Stimulated activated CD4-positive, alpha-beta T cell treated with anti-CD3 and anti-CD28 coated beads, Interleukin-4, amount 100 ng/mL, for 1 hour (primary cell): ENCODE measurements at regions not wholly inside any gene's neighbourhood (a gene's known extent, or its start where the extent isn't known, plus 50 kb on each side); places are given as distances from the start of the nearest gene placed in this dataset.

Experiments used
- DNase-seq: peaks from one replicate; pipeline ENCODE4 v3.0.0-alpha.2; 2020

DNA sequence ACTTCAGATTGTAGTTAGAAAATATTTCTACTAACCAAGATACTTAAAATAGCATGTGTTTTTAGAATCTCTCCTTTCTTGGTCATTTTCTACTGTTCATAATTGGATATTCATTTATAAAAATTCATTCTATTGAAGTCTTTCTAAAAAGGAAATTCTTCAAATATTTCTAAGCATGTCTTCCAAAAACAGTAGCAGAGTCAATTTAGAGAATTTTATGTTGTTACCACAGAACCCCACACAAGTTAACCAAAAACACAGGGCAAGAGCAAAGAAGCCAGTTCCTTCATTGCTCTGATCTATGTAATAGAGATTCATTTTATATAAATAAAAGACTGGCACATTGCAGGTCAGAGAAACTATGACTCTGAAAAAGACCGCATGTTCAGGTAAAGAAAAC is 345.1 kb upstream of the PITX2 start:
- no peak for DNase-seq

DNA sequence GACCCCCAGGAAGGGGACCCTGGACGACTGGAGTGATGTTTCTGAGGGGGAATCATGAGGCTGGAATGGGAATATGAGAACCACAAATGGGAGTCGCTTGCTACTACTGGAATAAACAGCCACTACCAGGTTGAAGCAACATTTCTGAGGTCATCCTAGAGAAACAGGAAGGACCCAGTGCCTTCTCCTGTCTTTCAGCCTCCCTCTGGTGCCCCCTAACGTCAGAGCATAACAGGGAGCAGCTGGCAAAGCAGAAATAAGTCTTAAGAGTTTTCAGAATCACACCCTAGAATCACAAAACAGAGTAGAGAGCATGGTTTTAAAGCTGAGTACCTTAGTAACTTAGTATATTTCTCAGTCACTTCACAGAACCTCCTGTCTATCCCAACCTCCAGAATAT is 347.8 kb upstream of the PITX2 start:
- DNase-seq: no peak

DNA sequence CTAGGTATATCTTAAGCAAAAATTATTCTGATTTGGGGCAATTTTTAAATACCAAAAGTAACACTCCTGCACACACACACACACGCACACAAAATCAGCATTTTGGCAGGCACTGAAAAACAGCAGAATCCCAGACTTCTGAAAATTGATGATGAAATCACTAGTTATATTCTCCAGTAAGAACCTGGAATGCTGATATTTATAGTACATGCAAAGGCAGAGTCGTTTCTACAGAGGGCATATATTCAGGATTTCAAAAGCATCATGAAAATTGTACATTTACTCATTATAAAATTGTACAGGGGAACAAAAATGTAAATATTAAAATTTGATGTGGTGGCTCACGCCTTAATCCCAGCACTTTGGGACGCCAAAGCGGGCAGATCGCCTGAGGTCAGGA is 352.5 kb upstream of the PITX2 start:
- no peak for DNase-seq

DNA sequence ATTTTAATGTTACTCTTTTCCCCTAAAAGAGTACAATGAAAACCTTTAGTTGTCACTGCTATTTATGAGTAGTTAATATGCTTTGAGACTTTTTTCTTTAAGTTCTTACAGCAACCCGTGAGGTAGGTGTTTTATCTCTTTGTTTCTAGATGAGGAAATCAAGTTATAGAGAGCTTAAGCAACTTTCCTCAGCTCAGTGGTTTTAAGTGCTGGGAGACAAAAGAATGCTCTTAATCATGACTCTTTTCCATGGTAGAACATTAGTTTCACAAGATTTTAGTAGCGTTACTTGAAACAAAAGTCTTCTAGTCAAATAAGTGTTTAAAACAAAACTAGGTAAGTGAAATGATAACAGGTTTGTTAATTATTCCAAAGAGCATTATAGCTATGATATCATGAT is 354.7 kb upstream of the PITX2 start:
- DNase-seq: no peak

DNA sequence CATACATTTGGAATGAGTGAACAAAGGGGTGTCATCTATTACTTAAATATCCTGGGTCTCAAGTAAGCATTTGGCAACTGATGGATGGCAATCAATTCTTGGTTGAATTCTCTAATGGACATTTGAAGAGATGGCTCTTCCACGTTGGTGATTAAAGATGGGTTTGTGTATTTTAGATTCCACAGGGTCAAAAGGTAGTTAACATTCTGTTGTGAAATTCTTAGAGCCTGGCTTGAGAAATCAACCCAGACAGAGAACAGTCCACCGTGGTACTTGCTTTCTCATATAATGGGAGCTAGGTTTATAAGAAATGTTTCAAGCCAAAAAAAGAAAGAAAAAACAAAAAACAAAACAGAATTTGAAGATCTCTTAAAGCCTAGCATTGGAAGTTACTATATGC is 355.9 kb upstream of the PITX2 start:
- DNase-seq: no peak

DNA sequence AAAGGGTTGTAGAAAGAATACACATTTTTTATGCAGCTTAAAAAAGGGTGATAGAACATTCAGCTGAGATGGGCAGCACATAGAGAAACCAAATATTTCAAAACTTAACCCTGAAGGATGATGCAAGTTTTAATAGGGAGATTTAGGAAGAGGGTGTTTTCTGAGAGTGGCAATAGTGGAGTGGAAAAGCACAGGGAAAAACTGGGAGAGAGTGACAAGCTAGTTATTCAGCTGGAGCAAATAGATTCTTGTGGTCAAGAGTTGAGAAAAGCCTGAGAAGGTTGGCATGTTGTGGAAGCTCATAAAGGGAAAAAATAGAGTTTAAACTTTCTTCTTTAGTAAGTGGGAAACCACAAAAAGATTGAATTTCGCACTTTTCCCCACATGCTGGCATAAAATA is 359.6 kb upstream of the PITX2 start:
- no peak for DNase-seq

DNA sequence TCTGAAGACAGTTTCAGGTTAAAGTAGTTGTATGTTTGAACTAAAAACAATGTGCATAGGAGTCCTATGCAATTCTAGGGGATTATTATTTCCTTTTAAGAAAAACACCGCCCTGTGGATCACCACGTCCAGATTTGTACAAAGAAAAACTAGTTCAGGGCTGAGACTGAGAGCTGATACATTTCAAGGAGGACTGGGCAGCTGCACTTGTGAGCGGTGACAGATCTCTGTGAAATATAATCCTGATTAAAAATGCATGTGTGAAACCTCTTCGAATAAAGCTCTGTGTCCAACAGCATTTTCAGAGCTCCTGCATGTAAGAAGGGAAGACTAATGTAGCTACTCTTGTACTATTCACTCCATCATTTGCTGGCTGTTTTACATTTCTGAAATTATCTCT is 365.8 kb upstream of the PITX2 start:
- DNase-seq: no peak

DNA sequence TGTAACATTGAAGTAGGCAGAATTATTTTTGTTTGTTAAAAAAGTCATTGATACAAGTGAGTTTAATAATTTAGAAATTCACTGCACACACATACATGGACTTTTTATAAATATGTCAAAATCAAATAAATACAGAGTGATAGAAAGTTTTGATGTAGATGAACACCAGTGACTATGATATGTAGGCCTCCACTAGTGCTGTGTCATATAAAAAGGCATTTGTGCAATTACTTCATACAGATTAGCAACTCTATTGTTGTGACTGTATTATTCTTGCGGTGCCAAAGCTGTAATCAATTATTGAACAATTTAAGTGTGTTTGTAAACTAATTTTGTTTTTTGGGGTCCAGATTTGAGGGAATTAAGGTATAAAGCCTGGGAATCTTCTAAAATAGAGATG is 366.2 kb upstream of the PITX2 start:
- no peak for DNase-seq

DNA sequence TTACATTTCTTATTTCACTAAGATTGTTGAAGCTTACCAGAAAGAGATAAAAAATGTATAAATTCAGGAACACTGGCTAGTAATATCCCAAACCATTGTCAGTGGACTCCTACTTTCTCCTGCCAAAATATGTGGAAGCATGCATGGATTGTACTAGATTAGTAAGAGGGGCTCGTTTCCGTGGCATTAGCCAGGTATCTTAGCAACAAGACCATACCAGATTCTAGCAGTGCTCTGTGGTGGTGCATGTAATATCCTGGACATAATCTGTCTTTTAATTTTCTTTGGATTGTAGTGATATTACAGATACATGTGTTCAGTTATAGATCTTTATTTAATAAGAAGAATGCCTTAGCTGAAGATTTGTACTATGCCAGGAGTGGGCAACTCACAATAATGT is 371.9 kb upstream of the PITX2 start:
- DNase-seq: no peak

DNA sequence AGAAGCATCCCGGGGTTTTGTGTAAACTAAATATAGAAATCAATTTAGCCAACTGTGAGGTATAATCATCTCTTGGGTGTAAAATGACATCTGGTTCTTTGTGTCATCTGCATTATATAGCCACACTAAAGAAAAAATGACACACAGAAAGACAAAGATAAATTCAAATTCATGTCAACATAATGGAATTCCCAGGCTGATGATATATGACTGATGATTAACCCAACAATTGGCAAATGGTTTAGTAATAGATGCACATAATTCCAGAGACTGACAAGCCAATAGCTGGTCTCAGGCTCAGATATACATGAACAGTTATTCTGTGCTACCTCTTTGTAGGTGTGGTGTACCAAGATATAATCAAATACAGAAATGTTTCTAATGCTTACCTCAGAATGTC is 375.4 kb upstream of the PITX2 start:
- no peak for DNase-seq

DNA sequence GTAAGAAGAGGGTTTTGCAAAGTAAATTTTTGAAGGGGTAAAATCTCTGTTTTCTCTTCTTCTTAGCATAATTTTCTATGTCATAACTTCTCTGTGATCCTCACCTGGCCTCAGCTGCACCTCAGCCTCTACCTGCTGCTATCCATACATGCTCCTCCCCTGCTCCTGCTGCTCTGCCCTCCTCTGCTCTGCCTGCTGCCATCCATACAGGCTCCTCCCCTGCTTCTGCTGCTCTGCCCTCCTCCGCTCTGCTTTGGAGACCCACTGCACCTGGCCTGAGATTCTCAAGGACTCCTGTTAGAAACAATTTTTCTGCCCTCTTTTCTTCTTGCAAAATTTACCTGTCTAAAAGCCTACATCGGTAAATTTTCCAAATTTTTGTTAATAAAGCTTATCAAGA is 388.6 kb upstream of the PITX2 start:
- DNase-seq: no peak

DNA sequence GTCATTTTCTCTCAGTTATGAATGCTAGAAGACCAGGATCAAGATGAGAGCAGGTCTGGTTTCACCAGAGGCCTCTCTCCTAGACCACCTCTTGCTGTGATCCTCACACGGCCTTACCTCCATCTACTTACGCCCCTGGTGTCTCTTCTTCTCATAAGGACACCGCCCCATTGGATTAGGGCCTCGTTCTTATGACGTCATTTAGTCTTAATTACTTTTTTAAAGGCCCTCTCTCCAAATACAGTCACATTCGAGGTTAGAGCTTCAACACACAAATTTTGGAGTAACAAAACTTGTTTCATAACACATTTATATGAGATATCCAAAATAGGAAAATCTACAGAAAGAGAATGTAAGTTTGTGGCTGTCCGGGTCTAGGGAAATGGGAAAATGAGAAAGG is 391.0 kb upstream of the PITX2 start:
- DNase-seq: no peak

DNA sequence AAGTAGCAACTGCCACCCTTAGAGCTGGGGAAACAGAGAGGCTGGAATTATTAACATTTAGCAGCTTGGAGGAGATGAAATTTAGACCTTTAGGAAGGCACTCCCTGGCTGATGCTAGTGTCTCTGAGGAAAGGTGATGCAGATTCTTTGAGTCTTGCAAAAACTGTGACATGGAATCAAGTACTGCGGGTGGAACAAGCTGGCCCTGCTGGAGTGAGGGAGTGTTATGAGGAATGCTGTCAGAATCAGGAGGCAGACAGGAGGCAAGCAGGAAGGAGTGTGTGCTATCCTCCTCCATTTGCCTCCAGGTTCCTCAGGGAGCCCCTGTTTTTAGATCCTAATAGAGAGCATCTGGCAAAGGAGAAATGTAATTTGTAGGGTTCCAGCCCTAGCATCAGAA is 391.7 kb upstream of the PITX2 start:
- no peak for DNase-seq

DNA sequence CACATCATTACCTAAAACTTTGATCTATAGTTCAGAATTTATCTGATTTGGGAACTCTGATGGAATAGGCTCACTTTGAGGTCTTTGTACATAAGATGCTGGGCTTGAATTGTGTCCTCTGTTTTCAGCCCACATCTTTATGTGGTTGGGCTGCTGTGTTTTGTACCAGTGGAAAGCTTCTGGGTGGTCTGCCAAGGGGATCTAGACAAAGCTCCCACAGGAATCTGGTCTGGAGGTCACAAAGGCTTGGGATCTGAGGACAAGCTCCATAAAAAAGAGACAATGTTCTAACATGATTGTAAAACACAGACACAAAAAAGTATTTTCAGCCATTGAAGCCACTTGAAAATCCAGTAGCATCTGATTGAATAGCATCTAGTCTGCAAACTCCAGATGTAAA is 393.5 kb upstream of the PITX2 start:
- DNase-seq: no peak

DNA sequence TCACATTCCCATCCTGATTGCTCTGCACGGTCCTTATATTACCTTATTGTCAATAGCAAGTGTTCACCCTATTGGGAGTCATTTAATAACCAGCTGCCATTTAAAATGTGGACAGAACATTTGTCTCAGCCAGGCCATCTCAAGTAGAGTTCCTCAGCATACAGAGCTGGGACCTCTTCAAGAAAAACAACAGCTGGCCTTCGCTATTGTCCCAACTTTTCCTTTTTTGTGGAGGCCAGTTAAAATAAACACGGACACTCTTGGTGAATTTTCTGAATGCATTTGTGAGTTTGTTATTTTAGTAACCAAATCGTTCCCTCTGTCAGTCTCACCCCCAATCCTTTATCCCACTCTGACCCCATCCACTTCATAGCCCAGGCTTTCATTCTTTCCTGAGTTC is 395.3 kb upstream of the PITX2 start:
- no peak for DNase-seq

DNA sequence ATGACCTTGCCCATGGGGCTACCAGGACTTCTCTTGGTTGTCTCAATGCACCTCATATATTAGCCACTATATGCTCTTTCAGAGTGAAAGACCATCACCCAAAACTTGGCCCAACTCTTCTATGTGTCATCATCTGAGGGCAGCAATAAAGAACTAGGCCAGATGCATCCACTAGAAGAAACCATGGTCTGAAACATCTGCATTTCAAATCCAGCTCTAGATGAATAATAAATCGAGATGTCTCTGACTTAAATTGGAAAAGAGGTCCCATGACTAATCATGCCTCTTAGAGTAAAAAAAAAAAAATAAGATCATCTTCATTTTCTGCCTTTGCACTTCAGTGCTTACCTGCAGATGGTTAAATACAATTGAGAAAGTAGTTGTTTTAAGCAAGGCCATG is 397.6 kb upstream of the PITX2 start:
- DNase-seq: no peak

DNA sequence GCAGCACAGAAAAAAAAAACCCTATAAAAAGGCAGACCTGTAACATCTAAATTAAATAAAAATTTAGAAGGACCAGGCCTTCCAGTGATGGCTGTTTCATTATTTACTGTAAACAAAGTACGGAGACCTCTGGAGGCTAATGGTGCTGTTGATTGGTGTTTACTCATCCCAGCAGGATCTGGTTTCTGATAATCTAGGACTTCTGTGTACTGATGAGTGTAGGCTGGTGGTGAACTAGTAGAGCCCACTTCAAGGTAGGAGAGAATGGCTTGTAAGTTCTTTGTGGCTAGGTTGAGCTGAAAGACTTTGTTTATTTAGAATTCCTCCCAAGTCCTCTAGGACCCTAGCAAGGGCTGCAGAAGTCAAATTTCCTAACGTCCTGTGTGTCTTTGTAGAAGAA is 398.1 kb upstream of the PITX2 start:
- DNase-seq: no peak

DNA sequence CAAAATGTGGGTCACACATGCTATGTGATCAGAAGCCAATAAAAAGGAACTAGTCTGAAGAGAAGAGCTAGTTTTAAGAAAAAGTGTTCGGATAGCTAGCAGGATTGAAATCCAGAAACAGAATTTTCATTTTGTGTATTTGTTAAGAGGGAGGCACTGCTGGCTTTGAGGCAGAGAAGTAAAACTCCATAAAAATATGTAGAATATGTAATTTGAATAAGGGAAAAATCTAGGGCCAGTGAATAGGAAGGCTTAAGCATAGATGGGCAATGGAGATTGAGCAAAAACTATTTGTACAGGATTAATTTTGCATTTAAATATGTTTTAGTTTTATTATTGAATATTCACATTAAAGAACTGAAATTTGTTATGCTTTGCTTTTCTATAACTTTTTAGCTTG is 399.9 kb upstream of the PITX2 start:
- DNase-seq: no peak

DNA sequence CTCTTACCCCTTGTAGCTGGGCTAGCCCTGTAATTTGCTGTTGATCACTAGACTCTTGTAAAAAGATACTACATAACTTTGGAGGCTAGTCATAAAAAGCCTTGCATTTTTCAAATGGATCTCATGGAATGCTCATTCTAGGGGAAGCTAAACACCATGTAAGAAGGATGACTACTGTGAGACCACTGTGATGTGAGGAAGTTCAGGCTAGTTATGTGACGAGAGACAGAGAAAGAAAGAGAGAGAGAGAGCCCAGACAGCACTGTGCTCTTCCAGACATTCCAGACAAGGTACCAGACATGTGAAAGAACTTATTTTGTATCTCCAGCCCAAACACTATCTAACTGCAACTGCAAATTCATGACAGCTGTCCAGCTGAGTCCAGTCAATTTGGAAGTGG is 404.6 kb upstream of the PITX2 start:
- no peak for DNase-seq

DNA sequence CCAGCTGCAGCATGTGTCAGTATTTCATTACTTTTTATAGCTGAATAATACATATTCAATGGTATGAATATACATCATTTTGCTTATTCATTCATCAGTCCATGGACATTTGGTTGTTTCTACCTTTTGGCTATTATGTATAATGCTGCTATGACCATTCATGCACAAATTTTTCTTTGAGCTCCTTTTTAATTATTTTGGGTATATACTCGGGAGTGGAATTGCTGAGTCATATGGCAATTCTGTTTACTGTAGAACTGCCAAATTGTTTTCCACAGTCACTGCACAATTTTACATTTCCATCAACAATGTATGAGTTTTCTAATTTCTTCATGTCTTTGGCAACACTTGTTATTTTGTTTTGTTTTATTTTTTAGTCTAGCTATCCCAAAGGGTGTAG is 405.9 kb upstream of the PITX2 start:
- DNase-seq: no peak

DNA sequence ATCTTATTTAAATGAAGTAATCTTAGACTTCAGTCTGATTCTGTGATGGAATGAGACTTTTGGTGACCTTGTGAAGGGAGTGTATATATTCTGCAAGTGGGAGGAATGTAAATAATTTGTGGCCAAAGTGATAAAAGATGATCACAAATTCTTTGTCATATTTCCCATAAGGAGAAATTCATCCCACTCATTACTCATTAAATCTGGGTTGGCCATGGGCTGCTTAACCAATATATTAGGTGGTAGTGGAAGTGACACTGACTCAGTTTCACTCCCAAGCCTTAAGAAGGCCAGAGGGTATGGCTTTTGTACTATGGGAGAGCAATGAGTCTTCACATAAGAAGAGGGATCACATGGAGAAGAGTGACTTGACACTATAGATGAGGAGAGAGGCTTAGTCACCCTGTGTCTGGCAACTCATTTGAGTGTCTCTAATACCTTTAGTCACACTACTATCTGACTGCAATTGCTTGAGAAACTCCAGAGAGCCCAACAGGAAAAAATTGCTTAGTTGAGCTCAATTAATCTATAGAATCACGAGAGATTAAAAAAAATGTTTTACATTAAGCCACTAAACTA is 408.2 kb upstream of the PITX2 start:
- no peak for DNase-seq

DNA sequence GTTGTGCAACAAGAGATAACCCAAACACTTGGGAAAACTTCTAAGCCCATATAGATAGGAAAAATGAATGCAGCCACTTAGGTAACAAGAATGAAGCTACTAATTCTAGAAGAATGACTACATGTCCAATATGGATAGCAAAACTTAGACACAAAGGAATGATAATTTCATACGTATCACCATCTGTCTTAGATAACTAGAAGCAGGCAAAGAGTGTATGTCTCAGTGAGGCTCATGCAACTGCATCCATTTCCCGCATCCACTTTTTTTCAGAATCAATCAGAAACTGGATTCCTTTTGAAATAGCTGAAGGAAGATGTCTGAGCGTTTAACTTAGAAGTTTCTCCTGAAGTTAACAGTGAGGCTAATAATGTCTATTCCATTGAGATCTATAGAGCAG is 408.7 kb upstream of the PITX2 start:
- DNase-seq: no peak

DNA sequence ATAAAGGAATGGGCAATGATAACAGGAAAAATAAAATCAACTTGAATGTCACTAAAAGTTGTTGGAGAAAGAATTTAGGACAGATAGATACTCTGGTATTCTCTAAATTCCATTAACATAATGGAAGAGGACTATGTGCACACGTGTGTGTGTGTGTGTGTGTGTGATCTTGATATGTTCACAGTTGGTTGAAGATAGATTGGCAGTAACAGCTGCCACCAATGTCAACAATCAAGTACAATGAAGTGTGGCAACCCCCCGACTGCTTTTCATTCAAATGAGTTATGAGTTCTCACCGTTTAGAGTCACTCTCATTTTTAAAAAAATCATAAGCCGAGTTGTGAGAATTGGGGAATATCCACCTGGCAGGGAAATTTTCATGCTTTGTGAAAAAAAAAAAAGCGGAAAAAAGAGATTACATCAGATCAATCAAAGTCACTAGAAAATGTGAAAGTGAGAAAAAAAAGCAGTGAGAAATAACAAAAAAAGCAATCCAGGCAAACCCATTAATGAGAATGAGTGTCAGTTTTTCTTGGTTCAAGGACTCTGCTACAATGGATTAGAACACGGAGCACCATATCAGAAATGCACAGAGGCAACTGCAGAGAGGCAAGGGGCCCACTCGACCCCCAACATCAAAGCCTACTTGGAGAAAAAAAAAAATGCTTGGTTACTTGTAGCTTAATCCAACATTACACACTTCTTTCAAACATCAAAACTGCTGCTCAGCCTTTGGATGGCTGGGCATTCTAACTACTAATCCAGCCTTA is 414.9 kb upstream of the PITX2 start:
- no peak for DNase-seq

DNA sequence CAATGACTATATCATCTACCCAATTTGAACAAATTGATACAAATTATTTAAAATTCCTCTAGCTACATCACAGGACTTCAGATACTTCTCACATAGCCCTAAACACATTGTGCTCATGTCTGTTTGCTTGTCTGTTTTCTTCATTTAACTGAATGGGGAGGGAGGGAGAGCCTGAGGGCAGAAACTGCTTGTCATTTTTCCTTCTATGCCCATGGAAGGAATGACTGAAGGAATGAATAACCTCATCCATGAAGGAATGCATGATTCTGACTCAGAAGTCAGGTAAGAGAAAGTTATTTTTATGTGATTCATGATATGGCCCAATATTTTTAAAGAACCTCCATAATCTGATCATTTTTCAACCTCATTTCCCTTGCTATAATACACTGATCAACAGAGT is 418.0 kb upstream of the PITX2 start:
- DNase-seq: no peak

DNA sequence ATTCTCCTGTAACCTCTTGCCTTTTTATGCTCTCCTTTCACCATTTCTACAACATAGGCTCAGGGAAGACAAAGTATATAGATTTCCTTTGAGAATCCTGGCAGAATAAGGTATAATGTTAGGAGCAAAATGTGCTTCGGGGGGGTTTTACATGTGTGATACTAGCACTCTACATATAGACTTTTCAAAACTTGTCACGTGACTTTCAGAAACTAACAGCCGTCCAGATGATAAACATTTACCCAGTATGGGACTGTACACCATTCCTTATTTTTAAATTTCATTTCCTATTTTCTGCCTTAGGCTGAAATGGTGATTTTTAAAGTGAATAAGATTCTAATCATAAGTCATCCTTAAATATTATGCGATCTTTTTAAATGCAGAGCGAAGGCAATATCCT is 420.4 kb upstream of the PITX2 start:
- DNase-seq: no peak
